ENCODE measurements at regions not wholly inside any gene's neighbourhood (a gene's known extent, or its start where the extent isn't known, plus 50 kb on each side); places are given as distances from the start of the nearest gene placed in this dataset.

DNA sequence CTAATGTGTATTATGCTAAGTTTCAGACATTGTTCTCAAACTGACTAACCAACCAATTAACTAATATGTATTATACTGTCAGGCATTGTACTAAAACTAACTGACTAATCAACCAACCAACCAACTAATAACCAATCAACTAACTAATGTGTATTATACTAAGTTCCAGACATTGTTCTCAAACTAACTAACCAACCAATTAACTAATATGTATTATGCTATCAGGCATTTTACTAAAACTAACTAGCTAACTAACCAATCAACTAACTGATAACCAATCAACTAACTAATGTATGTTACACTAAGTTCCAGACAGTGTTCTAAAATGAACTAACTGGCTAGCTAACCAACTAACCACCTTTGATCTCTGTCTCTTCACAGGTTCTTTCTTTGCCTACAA lies 152.3 kb downstream of the SUDS3 start:
- TF ChIP-seq, protein P1, sequence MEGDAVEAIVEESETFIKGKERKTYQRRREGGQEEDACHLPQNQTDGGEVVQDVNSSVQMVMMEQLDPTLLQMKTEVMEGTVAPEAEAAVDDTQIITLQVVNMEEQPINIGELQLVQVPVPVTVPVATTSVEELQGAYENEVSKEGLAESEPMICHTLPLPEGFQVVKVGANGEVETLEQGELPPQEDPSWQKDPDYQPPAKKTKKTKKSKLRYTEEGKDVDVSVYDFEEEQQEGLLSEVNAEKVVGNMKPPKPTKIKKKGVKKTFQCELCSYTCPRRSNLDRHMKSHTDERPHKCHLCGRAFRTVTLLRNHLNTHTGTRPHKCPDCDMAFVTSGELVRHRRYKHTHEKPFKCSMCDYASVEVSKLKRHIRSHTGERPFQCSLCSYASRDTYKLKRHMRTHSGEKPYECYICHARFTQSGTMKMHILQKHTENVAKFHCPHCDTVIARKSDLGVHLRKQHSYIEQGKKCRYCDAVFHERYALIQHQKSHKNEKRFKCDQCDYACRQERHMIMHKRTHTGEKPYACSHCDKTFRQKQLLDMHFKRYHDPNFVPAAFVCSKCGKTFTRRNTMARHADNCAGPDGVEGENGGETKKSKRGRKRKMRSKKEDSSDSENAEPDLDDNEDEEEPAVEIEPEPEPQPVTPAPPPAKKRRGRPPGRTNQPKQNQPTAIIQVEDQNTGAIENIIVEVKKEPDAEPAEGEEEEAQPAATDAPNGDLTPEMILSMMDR (IDR thresholded peaks at IDR 0.05 in 2 of 3, conservative IDR thresholded peaks at IDR 0.05 in 1 of 3; ENCODE audit: insufficient read depth in 2 of 3, low read depth in 1 of 3, low read length in 3 of 3) = no peak
- TF ChIP-seq FOXJ3 (CRISPR knock-in tag; IDR thresholded peaks at IDR 0.05) (no peak), CBX5 (IDR thresholded peaks at IDR 0.05; ENCODE audit: borderline replicate concordance, low read depth) (no peak), FOXK2 (conservative IDR thresholded peaks at IDR 0.05 in 1 of 2, IDR thresholded peaks at IDR 0.05 in 1 of 2; ENCODE audit: low read depth in 2 of 2) (no peak), CBX1 (IDR thresholded peaks at IDR 0.05; ENCODE audit: low read depth) (no peak), HMG20B (CRISPR knock-in tag; IDR thresholded peaks at IDR 0.05) (no peak), BMI1 (IDR thresholded peaks at IDR 0.05; ENCODE audit: low read length) (no peak), POLR2AphosphoS5 (IDR thresholded peaks at IDR 0.05; ENCODE audit: control insufficient read depth, insufficient read depth, low read depth, low read length) (no peak), ZFP91 (CRISPR knock-in tag; IDR thresholded peaks at IDR 0.05) (no peak)
- TF ChIP-seq, protein P2, sequence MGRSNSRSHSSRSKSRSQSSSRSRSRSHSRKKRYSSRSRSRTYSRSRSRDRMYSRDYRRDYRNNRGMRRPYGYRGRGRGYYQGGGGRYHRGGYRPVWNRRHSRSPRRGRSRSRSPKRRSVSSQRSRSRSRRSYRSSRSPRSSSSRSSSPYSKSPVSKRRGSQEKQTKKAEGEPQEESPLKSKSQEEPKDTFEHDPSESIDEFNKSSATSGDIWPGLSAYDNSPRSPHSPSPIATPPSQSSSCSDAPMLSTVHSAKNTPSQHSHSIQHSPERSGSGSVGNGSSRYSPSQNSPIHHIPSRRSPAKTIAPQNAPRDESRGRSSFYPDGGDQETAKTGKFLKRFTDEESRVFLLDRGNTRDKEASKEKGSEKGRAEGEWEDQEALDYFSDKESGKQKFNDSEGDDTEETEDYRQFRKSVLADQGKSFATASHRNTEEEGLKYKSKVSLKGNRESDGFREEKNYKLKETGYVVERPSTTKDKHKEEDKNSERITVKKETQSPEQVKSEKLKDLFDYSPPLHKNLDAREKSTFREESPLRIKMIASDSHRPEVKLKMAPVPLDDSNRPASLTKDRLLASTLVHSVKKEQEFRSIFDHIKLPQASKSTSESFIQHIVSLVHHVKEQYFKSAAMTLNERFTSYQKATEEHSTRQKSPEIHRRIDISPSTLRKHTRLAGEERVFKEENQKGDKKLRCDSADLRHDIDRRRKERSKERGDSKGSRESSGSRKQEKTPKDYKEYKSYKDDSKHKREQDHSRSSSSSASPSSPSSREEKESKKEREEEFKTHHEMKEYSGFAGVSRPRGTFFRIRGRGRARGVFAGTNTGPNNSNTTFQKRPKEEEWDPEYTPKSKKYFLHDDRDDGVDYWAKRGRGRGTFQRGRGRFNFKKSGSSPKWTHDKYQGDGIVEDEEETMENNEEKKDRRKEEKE (IDR thresholded peaks at IDR 0.05; ENCODE audit: borderline replicate concordance in 1 of 2, control insufficient read depth in 1 of 2, low read depth in 2 of 2, low read length in 1 of 2) = no peak
